ENCODE measurements at regions not wholly inside any gene's neighbourhood (a gene's known extent, or its start where the extent isn't known, plus 50 kb on each side); places are given as distances from the start of the nearest gene placed in this dataset.

GRCh38 chr5:174327896-174328295 lies 282.4 kb downstream of the NSG2 start:
- TF ChIP-seq POLR2A (IDR thresholded peaks at IDR 0.05; ENCODE audit: low read length), result no peak
- no peak for TF ChIP-seq GATA1 (IDR thresholded peaks at IDR 0.05; ENCODE audit: low read depth, low read length)

Data from erythroblast (primary cell).